T-helper 1 cell treated with Interleukin-12 subunit alpha and Interleukin-12 subunit beta and Interleukin-4 antibody, amounts not matched to agents 30 ng/mL and 1 ng/mL, for 36 hours (primary cell): ENCODE measurements at regions not wholly inside any gene's neighbourhood (a gene's known extent, or its start where the extent isn't known, plus 50 kb on each side); places are given as distances from the start of the nearest gene placed in this dataset.

Source experiments
- intact Hi-C: fragments of 100-400 bp; cut with micrococcal nuclease; formaldehyde crosslinking; loops from one replicate; pipeline ENCODE4 v1.15.1; 2024

- intact Hi-C loops = no loop called here
Measured at GRCh38 chr9:23638837-23639426, 187.1 kb downstream of the ELAVL2 start.
